Esophagus muscularis mucosa (tissue), 4 donors: ENCODE measurements at regions not wholly inside any gene's neighbourhood (a gene's known extent, or its start where the extent isn't known, plus 50 kb on each side); places are given as distances from the start of the nearest gene placed in this dataset.

Experiments used
- CTCF ChIP-seq, 3 experiments: fragments of 200-600 bp in 2 of 3; fragments of 450-650 bp in 1 of 3; sonication (generic) in 2 of 3; IDR thresholded peaks; one replicate each; pipeline ENCODE4 v1.5.1; 2017 to 2019; ENCODE audit warnings: antibody characterized with exemption in 3 of 3, mild to moderate bottlenecking in 2 of 3, moderate library complexity in 1 of 3
- EP300 ChIP-seq: sonication (generic); formaldehyde crosslinking; IDR thresholded peaks from one replicate; pipeline ENCODE4 v1.6.1; 2017; ENCODE audit warnings: antibody characterized with exemption
- POLR2AphosphoS5 ChIP-seq, 2 donors: sonication (generic); formaldehyde crosslinking; IDR thresholded peaks; one replicate each; pipeline ENCODE4 v1.6.1; 2017; ENCODE audit warnings: antibody characterized with exemption in 2 of 2

- no peak for TF ChIP-seq CTCF (IDR thresholded peaks at IDR 0.05)
- no peak for TF ChIP-seq POLR2AphosphoS5 (IDR thresholded peaks at IDR 0.05)
- TF ChIP-seq EP300: no peak
Observed at GRCh38 chr12:59115526-59115925, 195.2 kb upstream of the LRIG3 start.
